CD4-positive, CD25-positive, alpha-beta regulatory T cell (primary cell): ENCODE measurements at regions not wholly inside any gene's neighbourhood (a gene's known extent, or its start where the extent isn't known, plus 50 kb on each side); places are given as distances from the start of the nearest gene placed in this dataset.

Source experiments
- ATAC-seq, 2 donors: fragments of 150-1000 bp; cut with Tn5 transposase; one replicate each; pipeline ENCODE4 v1.10.0; 2021; ENCODE audit warnings: low read depth in 2 of 2, moderate number of reproducible peaks in 2 of 2, moderate library complexity in 1 of 2
- DNase-seq, 3 donors: peaks; one replicate each; pipeline versions ENCODE4 v3.0.0 to v3.0.0-alpha.2; 2012 to 2022; ENCODE audit warnings: mixed read lengths in 1 of 3
- H3K27ac ChIP-seq: one replicate; pipeline ENCODE4 v1.7.0; 2013; ENCODE audit warnings: mild to moderate bottlenecking, low read length; ENCODE audit not compliant: insufficient read depth, poor library complexity, severe bottlenecking
- H3K27me3 ChIP-seq: one replicate; pipeline ENCODE4 v1.7.0; 2013; ENCODE audit warnings: low read length; ENCODE audit not compliant: control insufficient read depth, insufficient read depth
- H3K36me3 ChIP-seq: one replicate; pipeline ENCODE4 v1.7.0; 2013; ENCODE audit warnings: mild to moderate bottlenecking, low read length, moderate library complexity; ENCODE audit not compliant: control insufficient read depth, insufficient read depth
- H3K4me1 ChIP-seq: 2 replicates; pipeline ENCODE4 v1.7.0; 2013; ENCODE audit warnings: mild to moderate bottlenecking, low read length; ENCODE audit not compliant: insufficient read depth, control insufficient read depth, poor library complexity, severe bottlenecking
- H3K4me3 ChIP-seq: one replicate; pipeline ENCODE4 v1.7.0; 2013; ENCODE audit warnings: low read depth, mild to moderate bottlenecking, low read length, moderate library complexity
- H3K9me3 ChIP-seq, 2 experiments: 1 replicate in 1 of 2; 2 replicates in 1 of 2; pipeline ENCODE4 v1.7.0; 2013; ENCODE audit warnings: low read length in 2 of 2, mild to moderate bottlenecking in 1 of 2, moderate library complexity in 1 of 2; ENCODE audit not compliant: control insufficient read depth in 2 of 2
- H3K27ac Mint-ChIP-seq, 3 donors: one replicate each; pipeline ENCODE4 v1.8.0; 2020 to 2022; ENCODE audit warnings: mild to moderate bottlenecking in 3 of 3, mixed read lengths in 3 of 3, moderate library complexity in 2 of 3
- H3K27me3 Mint-ChIP-seq: one replicate; pipeline ENCODE4 v1.8.0; 2022; ENCODE audit warnings: mild to moderate bottlenecking, mixed read lengths
- H3K36me3 Mint-ChIP-seq: one replicate; pipeline ENCODE4 v1.8.0; 2020; ENCODE audit warnings: mixed read lengths
- H3K4me1 Mint-ChIP-seq, 4 donors: one replicate each; pipeline ENCODE4 v1.8.0; 2020 to 2022; ENCODE audit warnings: mixed read lengths in 4 of 4, mild to moderate bottlenecking in 1 of 4
- H3K4me3 Mint-ChIP-seq, 4 donors: one replicate each; pipeline ENCODE4 v1.8.0; 2020 to 2022; ENCODE audit warnings: mild to moderate bottlenecking in 4 of 4, mixed read lengths in 4 of 4, moderate library complexity in 3 of 4
- H3K9me3 Mint-ChIP-seq, 7 donors: one replicate each; pipeline ENCODE4 v1.8.0; 2020 to 2022; ENCODE audit warnings: mixed read lengths in 7 of 7, mild to moderate bottlenecking in 3 of 7, moderate library complexity in 2 of 7

DNA sequence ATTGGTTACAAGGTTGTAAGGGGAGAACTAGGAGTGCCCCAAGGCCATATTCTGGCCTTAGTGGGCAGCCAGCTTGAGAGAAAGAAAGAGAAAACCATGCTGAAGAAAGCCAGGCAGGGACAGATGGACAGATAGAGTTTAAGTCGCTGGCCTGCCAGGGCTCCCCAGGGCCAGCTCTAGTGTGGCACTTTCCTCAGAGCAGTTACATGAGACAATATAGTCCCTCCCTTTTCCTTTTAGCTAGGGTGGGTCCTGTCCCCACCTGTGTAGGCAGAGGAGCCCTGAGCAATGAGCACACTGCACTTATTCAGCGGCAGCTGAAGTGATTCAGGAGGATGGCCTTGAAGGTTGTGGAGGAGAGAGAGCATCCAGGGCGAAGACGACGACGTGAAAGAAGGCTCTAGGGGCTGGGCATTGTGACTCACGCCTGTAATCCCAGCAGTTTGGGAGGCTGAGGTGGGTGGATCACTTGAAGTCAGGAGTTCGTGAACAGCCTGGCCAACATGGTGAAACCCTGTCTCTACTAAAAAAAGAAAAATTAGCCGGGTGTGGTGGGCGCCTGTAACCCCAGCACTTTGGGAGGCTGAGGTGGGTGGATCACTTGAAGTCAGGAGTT lies 152.0 kb upstream of the SLC1A4 start:
- Histone ChIP-seq H3K4me1 (no peaks in the 10 kb centered on the region), H3K4me3 (no peak overlapping the region), H3K27me3 (no peaks in the 10 kb centered on the region), H3K27ac (no peak overlapping the region), H3K36me3 (no peaks in the 10 kb centered on the region), H3K9me3 (no peaks in the 10 kb centered on the region)
- H3K27ac Mint-ChIP-seq: no peak overlapping the region
- peaks cover 6% of the 10 kb centered on the region for H3K27me3 Mint-ChIP-seq
- DNase-seq: no peak
- peaks cover 0 to 11% (median 1%) of the 10 kb centered on the region in 4 donors for H3K4me1 Mint-ChIP-seq
- H3K36me3 Mint-ChIP-seq: no peaks in the 10 kb centered on the region
- ATAC-seq: no peak
- no peak overlapping the region for H3K4me3 Mint-ChIP-seq
- no peaks in the 10 kb centered on the region for H3K9me3 Mint-ChIP-seq

DNA sequence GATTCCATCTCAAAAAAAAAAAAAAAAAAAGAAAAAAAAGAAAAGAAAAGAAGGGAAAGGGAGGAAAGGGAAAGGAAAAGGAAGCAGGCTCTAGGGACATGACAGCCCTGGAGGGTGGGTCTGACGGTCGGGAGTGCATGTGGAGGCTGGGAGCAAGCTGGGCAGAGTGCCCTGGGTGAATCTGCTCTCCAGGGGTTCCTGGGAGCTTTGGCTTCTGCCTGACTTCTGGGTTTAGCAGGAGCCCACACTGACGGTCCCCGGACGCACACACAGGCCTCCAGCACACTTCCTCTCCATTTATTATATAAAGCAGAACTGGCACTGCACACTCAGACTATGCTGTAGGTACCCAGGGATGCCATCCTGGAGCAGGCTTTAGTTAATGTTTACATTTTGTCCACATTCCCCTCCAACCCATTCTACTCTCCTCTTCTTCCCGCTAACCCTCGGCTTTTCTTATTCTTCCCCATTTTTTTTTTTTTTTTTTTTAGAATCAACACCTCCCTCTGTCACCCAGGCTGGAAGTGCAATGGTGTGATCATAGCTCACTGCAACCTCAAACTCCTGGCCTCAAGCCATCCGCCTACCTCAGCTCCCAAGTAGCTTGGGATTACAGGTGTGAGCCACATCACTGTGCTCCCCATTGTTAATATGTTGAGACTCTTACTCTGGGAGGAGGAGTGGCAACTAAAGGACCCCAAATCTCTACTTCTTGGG lies 151.1 kb upstream of the SLC1A4 start:
- no peak for DNase-seq
- H3K4me1 ChIP-seq: no peaks in the 10 kb centered on the region
- Mint-ChIP-seq H3K27ac (no peak overlapping the region), H3K9me3 (no peaks in the 10 kb centered on the region), H3K4me1 (peaks cover 0 to 11% (median 1%) of the 10 kb centered on the region in 4 donors), H3K27me3 (peaks cover 6% of the 10 kb centered on the region), H3K4me3 (no peak overlapping the region), H3K36me3 (no peaks in the 10 kb centered on the region)
- no peak overlapping the region for H3K27ac ChIP-seq
- H3K36me3 ChIP-seq: no peaks in the 10 kb centered on the region
- no peaks in the 10 kb centered on the region for H3K9me3 ChIP-seq
- no peak overlapping the region for H3K4me3 ChIP-seq
- H3K27me3 ChIP-seq: no peaks in the 10 kb centered on the region
- no peak for ATAC-seq

DNA sequence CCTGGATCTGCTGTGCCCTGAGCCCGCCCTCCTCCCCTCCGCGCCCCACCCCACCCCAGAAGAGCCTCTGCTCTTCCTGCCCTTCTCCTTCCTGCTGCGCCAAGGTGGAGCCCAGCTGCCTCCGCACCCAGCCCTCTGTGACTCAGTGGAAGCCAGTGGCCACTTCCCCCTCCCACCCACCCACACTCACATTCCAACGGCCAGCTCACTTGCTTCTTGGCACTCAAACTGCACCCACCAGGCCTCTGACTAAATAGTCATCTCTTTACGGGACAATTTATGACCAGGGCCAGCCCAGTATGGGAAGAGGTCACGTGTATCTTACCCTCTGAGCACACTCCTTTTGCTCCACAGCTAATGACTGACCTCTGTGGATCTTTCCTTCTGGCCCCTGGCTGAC lies 150.4 kb upstream of the SLC1A4 start:
- no peaks in the 10 kb centered on the region for H3K9me3 Mint-ChIP-seq
- H3K36me3 Mint-ChIP-seq: no peaks in the 10 kb centered on the region
- ATAC-seq: no peak
- peaks cover 0 to 11% (median 1%) of the 10 kb centered on the region in 4 donors for H3K4me1 Mint-ChIP-seq
- no peak for DNase-seq
- Histone ChIP-seq H3K4me3 (no peak overlapping the region), H3K9me3 (no peaks in the 10 kb centered on the region), H3K27ac (no peak overlapping the region), H3K36me3 (no peaks in the 10 kb centered on the region), H3K27me3 (no peaks in the 10 kb centered on the region), H3K4me1 (no peaks in the 10 kb centered on the region)
- no peak overlapping the region for H3K27ac Mint-ChIP-seq
- no peaks in the 10 kb centered on the region for H3K27me3 Mint-ChIP-seq
- H3K4me3 Mint-ChIP-seq: peak overlapping the region in 1 of 4 donors; percentile 81

DNA sequence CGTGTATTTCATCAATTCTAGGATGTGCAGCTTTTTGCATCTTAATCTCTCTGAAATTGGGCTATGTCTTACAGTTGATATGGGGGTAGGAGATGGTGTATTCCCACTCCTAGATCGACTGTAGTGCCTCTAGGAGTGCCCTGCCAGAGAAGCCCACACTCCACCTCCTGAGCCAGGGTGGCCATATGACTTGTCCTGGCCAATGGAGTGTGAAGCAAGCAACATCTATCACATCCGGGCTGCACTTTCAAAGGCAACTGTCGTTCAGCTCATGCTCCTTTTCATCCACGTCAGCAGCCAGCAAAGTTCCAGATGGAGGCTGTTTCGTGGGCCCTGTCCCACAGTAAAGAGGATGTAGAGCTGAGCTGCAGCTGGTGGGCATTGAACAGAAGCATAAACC lies 149.4 kb upstream of the SLC1A4 start:
- Mint-ChIP-seq H3K27me3 (no peaks in the 10 kb centered on the region), H3K4me1 (peaks cover 0 to 11% (median 1%) of the 10 kb centered on the region in 4 donors), H3K4me3 (peak overlapping the region in 1 of 4 donors; percentile 3), H3K9me3 (no peaks in the 10 kb centered on the region), H3K36me3 (no peaks in the 10 kb centered on the region), H3K27ac (peak overlapping the region in 1 of 3 donors; percentile 62)
- H3K27me3 ChIP-seq: no peaks in the 10 kb centered on the region
- no peaks in the 10 kb centered on the region for H3K36me3 ChIP-seq
- ATAC-seq: peak; percentile 57 to 77
- H3K4me3 ChIP-seq: no peak overlapping the region
- DNase-seq: peak in 1 of 3 donors; percentile 44
- H3K9me3 ChIP-seq: no peaks in the 10 kb centered on the region
- H3K27ac ChIP-seq: no peak overlapping the region
- no peaks in the 10 kb centered on the region for H3K4me1 ChIP-seq

DNA sequence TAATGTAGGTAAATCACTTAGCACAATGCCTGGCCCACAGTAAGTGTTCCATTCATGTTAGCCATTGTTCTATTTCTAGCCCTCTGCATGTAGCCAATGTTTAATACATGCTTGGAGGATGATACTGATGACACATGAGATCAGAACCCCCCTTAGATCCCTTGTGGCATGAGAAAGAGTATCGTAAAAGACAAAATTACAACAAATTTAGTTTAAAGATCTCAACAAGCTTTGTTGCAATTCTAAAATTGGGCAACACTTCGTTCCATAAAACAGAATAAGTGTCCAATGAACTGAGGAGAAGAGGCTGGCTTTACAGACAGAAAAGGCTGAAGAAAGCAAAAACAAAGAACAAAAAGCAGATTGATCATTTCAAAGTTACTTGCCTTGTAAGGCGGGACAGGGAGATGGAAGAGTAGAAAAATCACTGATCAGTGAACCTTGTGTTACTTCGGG lies 148.7 kb upstream of the SLC1A4 start:
- Histone ChIP-seq H3K9me3 (no peaks in the 10 kb centered on the region), H3K36me3 (no peaks in the 10 kb centered on the region), H3K27me3 (no peaks in the 10 kb centered on the region), H3K27ac (no peak overlapping the region), H3K4me3 (no peak overlapping the region), H3K4me1 (no peaks in the 10 kb centered on the region)
- Mint-ChIP-seq H3K27ac (no peak overlapping the region), H3K27me3 (no peaks in the 10 kb centered on the region), H3K4me3 (no peak overlapping the region), H3K36me3 (no peaks in the 10 kb centered on the region), H3K4me1 (peaks cover 0 to 11% (median 3%) of the 10 kb centered on the region in 4 donors), H3K9me3 (no peaks in the 10 kb centered on the region)
- ATAC-seq: no peak
- no peak for DNase-seq

DNA sequence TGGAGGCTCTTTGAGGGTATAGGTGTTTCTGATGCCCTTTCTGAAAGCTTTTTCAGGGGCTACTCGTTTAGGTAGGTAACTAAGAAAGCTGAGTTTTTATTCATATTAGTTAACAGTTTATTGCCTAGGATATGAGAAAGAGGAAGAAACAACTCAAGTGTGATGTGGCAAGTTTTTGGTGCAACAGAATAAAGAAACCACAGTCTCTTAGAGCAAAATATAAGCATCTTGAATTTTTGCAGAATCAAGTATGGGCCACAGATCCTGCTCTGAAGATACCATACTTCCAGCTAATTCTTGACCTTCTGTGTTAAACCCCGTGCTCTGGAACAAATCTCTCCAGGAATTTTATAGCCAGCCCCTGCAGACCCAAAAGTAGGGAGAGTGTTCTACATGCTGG lies 147.7 kb upstream of the SLC1A4 start:
- no peaks in the 10 kb centered on the region for H3K27me3 Mint-ChIP-seq
- peaks cover 0 to 11% (median 3%) of the 10 kb centered on the region in 4 donors for H3K4me1 Mint-ChIP-seq
- H3K9me3 Mint-ChIP-seq: no peaks in the 10 kb centered on the region
- no peak overlapping the region for H3K4me3 Mint-ChIP-seq
- H3K4me3 ChIP-seq: no peak overlapping the region
- DNase-seq: no peak
- H3K27ac ChIP-seq: no peak overlapping the region
- ATAC-seq: no peak
- H3K4me1 ChIP-seq: no peaks in the 10 kb centered on the region
- no peaks in the 10 kb centered on the region for H3K27me3 ChIP-seq
- no peaks in the 10 kb centered on the region for H3K9me3 ChIP-seq
- no peak overlapping the region for H3K27ac Mint-ChIP-seq
- H3K36me3 ChIP-seq: no peaks in the 10 kb centered on the region
- H3K36me3 Mint-ChIP-seq: no peaks in the 10 kb centered on the region

DNA sequence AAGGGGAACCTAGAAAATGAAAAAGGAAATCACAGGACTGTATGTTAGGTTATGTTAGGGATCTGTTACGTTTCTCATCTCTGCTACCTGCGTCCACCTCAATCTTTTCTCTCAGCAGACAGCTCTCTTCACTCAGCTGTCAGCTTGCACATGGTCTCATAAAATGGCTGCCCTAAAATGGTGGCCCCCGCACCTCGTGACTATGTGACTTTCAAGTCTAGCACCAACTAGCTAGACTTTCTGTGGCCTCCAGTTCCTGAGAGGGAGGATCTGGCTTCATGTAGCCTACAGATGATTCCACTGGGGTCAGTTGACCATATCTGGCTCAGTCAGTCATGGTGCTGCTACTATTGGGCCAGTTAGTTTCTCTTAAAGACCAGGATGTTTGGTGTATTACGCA lies 147.2 kb upstream of the SLC1A4 start:
- no peaks in the 10 kb centered on the region for H3K9me3 ChIP-seq
- Mint-ChIP-seq H3K36me3 (no peaks in the 10 kb centered on the region), H3K27ac (peak overlapping the region in 1 of 3 donors; percentile 7), H3K9me3 (no peaks in the 10 kb centered on the region), H3K4me3 (no peak overlapping the region), H3K4me1 (peaks cover 0 to 11% (median 2%) of the 10 kb centered on the region in 4 donors), H3K27me3 (no peaks in the 10 kb centered on the region)
- H3K36me3 ChIP-seq: no peaks in the 10 kb centered on the region
- H3K27ac ChIP-seq: no peak overlapping the region
- DNase-seq (no peak), ATAC-seq (no peak)
- H3K4me1 ChIP-seq: no peaks in the 10 kb centered on the region
- H3K4me3 ChIP-seq: no peak overlapping the region
- H3K27me3 ChIP-seq: no peaks in the 10 kb centered on the region

DNA sequence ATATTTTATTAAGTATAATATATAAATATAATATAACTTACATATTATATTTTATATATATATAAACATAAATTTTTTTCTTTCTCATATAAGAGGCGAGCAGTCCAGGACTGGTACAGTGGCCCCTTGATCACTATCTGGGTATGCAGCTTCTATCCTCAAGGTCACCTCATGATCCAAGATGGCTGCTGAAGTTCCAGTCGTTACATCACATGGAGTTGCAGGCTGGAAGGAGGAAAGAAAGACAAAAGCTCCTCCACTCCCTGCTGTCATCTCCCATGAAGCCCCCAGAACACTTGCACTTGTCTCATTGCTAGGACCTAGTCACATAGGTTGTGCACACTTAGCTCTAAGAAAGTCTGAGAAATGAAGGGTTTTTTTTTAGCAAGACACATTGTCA lies 145.1 kb upstream of the SLC1A4 start:
- no peak overlapping the region for H3K4me3 Mint-ChIP-seq

More for the DNA sequence above, 145.1 kb upstream of the SLC1A4 start:
- ATAC-seq (no peak), DNase-seq (no peak)
- H3K27me3 ChIP-seq: no peaks in the 10 kb centered on the region
- no peaks in the 10 kb centered on the region for H3K4me1 ChIP-seq
- H3K27ac Mint-ChIP-seq: no peak overlapping the region
- no peaks in the 10 kb centered on the region for H3K36me3 Mint-ChIP-seq
- no peak overlapping the region for H3K4me3 ChIP-seq
- peaks cover 0 to 11% (median 2%) of the 10 kb centered on the region in 4 donors for H3K4me1 Mint-ChIP-seq
- no peak overlapping the region for H3K27ac ChIP-seq
- H3K27me3 Mint-ChIP-seq: no peaks in the 10 kb centered on the region
- H3K9me3 Mint-ChIP-seq: no peaks in the 10 kb centered on the region
- no peaks in the 10 kb centered on the region for H3K36me3 ChIP-seq
- no peaks in the 10 kb centered on the region for H3K9me3 ChIP-seq
